ENCODE measurements at regions not wholly inside any gene's neighbourhood (a gene's known extent, or its start where the extent isn't known, plus 50 kb on each side); places are given as distances from the start of the nearest gene placed in this dataset.

- no peaks in the 10 kb centered on the region for H3K9me3 ChIP-seq
- ATAC-seq, result no peak
- no peak for FAIRE-seq
- DNase-seq, result no peak
- H3K27ac ChIP-seq, result no peak overlapping the region
- 75 to 79% methylated on average over 9 of the region's 9 CpGs for WGBS, 2 donors
- no peaks in the 10 kb centered on the region for H3K4me1 ChIP-seq
- no peak for TF ChIP-seq CTCF (IDR thresholded peaks at IDR 0.05)
- intact Hi-C loops (cut with DNase I), result loop anchor here in 1 of 3 donors (10.0 kb wide), 1 partner anchor 211 kb away; no protein-coding TSS in a partner anchor
- H3K36me3 ChIP-seq, result no peaks in the 10 kb centered on the region
- H3K27me3 ChIP-seq, result no peaks in the 10 kb centered on the region
- H3K4me3 ChIP-seq, result no peak overlapping the region
Observed at GRCh38 chr3:14273901-14274611, 95.4 kb downstream of the LSM3 start.

- H3K27ac ChIP-seq, result no peak overlapping the region
- H3K9me3 ChIP-seq, result no peaks in the 10 kb centered on the region
- H3K36me3 ChIP-seq, result no peaks in the 10 kb centered on the region
- H3K27me3 ChIP-seq, result no peaks in the 10 kb centered on the region
- TF ChIP-seq CTCF (IDR thresholded peaks at IDR 0.05), result no peak
- ATAC-seq (no peak), DNase-seq (no peak), FAIRE-seq (no peak)
- intact Hi-C loops (cut with DNase I), result loop anchor here in 1 of 3 donors (10.0 kb wide), 1 partner anchor 210 kb away; no protein-coding TSS in a partner anchor
- H3K4me3 ChIP-seq, result no peak overlapping the region
- no peaks in the 10 kb centered on the region for H3K4me1 ChIP-seq
- 74 to 79% methylated on average over 6 of the region's 6 CpGs for WGBS, 2 donors
Observed at GRCh38 chr3:14274612-14274936, 96.0 kb downstream of the LSM3 start.

- no peak for ATAC-seq
- no peak for DNase-seq
- WGBS, 2 donors, result 79 to 85% methylated on average over 8 of the region's 8 CpGs
- no peaks in the 10 kb centered on the region for H3K9me3 ChIP-seq
- no peaks in the 10 kb centered on the region for H3K27me3 ChIP-seq
- no peak for FAIRE-seq
- H3K27ac ChIP-seq, result no peak overlapping the region
- no peak for TF ChIP-seq CTCF (IDR thresholded peaks at IDR 0.05)
- no peaks in the 10 kb centered on the region for H3K36me3 ChIP-seq
- no peak overlapping the region for H3K4me3 ChIP-seq
- intact Hi-C loops (cut with DNase I), result loop anchor here in 1 of 3 donors (10.0 kb wide), 1 partner anchor 210 kb away; no protein-coding TSS in a partner anchor
- no peaks in the 10 kb centered on the region for H3K4me1 ChIP-seq
Observed at GRCh38 chr3:14274999-14275961, 96.7 kb downstream of the LSM3 start.

GRCh38 chr3:14275962-14276909 is 97.6 kb downstream of the LSM3 start:
- no peaks in the 10 kb centered on the region for H3K4me1 ChIP-seq
- FAIRE-seq (no peak), ATAC-seq (no peak), DNase-seq (no peak)
- H3K27me3 ChIP-seq, result no peaks in the 10 kb centered on the region
- no peak for TF ChIP-seq CTCF (IDR thresholded peaks at IDR 0.05)
- 75 to 77% methylated on average over 12 of the region's 12 CpGs for WGBS, 2 donors
- no peaks in the 10 kb centered on the region for H3K36me3 ChIP-seq
- H3K4me3 ChIP-seq, result no peak overlapping the region
- intact Hi-C loops (cut with DNase I), result loop anchor here in 1 of 3 donors (10.0 kb wide), 1 partner anchor 209 kb away; no protein-coding TSS in a partner anchor
- no peaks in the 10 kb centered on the region for H3K9me3 ChIP-seq
- H3K27ac ChIP-seq, result no peak overlapping the region

Data from pancreas (tissue), 10 donors.